ENCODE measurements at regions not wholly inside any gene's neighbourhood (a gene's known extent, or its start where the extent isn't known, plus 50 kb on each side); places are given as distances from the start of the nearest gene placed in this dataset.

DNA sequence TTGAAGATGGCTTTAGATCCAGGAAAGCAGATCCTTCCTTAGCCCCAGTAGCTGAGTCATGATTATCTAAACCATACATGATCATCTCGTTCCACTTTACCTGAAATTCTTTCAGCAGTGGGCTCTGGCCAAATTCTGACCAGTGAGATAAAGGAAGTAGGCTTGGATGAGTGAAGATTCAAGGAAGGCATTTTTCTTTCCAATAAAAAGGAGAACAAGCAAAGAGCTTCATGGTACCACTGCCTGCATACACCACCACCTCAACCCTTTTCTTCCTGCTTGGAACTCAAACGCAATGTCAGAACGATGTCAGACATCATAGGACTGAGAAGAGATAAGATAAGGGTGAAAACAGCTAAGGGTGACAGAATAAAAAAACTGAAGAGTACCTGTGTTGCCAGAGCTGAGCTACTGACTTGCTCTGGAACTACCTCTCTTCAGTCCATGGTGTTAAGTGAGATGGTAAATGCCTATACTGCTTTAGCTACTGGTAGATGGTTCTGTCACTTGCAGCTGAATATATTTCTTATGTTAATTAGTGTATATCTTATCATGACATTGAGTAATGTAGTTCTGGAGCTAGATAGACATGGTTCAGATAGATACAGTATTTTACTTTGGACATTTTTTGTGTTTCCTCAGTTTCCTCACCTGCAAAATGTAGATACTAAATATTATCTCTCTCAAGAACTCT lies 58.7 kb upstream of the ACVR1 start:
- no peak for DNase-seq (ENCODE audit: low read depth)

DNA sequence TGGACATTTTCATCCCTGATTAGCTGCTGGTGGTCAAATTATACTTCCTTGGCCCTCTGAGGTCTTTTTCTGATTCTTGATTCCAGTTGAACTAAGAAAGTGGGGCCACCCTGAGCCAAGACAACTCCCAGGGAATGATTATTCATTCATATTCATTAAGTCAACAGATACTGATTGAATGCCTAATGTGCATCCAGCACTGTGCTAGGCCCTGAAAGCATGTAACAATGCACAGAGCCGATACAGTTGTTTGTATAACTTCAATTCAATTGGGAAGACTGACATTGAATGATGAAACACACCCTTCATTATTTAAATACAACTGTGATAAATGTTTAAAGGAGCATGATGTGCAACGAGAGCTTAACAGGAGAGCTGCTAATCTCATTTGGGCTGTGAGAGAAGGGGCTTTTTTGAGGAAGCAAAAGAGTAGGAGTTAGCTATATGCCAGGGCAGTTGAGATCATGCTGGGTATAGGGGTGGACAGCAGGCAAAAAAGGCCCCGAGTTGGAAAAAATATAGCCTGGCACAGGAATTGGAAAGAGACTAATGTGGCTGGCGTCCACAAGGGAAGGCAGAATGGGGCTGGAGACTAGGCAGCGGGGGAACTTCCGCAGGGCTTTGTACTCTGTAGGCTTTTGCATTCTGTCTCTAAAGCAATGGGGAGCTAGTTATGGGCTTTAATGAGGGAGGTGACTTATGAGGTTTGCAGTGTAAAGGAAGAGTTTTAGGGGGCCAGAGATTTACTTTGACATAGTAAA lies 57.2 kb upstream of the ACVR1 start:
- no peak for DNase-seq (ENCODE audit: low read depth)

DNA sequence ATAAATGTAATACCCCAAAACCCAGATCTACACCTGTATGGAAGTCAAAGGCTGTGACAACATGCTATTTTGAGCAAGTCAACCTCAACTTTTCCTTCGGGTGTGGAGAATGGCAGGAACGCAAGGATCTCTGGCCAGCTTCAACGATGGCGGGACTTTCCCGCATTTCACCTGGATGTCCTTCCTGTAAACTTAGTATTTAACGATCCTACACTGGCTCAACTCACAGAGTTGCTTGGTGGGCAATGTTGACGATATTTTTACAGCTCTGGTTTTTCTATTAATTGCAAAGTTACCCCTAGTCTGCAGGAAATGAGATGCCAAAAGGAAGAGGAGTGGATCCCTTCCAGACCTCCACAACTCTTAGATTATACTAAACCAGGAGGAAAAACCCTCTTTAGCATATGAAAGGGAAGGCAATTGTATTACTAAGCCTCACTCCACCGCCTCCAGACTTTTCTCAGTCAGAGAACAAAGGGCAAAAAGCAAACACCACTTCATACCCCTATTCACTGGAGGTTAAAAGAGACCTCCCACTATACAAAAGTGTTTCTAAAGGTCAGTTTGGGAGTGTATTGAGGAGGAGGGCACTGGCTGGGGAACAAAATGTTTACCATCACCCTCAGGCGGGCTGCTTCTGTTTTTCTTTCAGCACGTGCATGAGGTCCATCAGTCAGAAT lies 56.5 kb upstream of the ACVR1 start:
- no peak for DNase-seq (ENCODE audit: low read depth)

DNA sequence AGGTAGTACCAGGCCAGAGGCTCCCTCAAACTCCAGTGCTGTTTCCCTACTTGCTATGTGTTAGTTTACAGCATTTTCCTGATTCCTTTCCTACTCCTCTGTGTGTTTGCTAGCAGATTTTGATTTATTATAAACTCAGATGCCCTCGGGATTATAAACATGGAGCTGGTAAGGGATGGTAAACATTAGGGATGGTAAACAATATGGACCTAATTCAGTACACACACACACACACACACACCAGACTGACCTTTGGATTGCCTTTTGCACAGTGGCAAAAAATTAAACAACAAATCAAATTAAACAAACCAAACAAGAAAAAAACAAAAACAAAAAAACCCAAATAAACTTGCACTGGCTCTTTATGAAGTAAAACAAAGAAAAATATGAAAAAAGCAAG lies 55.4 kb upstream of the ACVR1 start:
- no peak for DNase-seq (ENCODE audit: low read depth)

DNA sequence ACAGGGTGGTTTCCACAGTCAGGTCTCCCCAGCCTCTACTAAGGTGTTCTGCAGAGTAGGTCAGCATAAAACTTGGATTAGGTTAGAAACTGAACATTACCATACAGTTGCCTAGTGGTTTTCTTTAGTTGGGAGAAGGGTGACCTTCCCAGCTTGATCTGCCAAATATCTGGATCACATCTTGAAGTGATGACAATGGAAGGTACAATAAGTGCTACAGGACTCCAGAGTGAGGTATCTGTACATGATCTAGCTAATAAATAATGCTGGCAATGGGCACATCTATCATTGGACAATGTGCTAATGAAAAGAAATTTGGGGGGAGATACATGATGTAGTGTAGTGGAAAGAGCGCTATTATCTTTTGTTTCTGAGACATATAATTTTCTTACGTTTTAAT lies 54.6 kb upstream of the ACVR1 start:
- no peak for DNase-seq (ENCODE audit: low read depth)

DNA sequence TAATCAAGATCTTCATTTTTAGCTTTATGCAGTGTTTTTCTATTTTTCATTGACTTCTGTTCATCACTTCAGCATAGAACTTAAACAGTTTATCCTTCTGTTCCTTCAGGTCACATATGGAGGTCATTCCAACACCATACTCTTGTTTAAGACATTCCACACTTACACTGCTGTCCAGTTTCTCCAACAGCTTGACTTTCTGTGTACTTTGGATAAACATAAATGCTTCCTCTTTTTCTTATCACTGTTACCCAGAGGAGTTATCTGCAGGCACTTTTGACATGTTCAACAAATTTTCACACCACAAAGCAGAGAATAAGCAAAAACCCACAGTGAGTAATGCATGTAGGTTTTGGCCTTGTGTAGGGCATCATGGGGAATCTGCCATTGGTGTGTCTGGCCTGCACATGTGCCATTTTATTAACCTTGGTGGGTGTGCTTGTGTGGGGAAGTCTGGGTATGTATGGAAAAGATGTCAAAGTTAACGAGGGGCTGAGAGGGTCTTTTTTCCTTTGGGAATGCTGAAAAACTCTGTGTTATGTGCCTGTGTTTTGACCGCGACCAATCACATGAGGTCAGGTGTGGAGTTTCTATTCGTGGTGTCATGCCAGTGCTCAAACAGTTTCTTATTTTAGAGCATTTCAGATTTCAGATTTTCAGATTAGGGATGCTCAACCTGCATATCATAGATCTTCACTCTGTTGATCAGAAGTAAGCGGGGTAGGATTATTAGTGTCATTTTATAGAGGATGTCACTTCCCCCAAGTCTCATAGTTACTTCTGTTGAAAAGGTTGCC lies 53.9 kb upstream of the ACVR1 start:
- no peak for DNase-seq (ENCODE audit: low read depth)

DNA sequence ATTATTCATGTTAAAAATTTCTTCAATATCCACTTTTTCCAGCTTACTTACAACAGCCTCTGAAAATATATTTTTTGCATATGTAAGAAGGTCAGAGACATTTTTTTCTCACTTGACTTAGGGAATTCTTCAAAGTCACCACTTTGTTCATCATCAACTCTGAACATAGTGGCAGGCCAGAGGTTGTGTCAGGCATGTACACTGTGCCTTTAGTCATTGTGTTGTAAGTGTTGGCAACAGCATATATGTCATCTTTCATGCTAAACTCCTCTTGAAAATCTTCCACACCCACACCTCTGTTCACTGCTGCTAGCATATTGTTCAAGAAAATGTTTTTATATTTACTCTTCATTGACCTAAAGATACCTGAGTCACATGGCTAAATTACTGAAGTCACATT lies 52.2 kb upstream of the ACVR1 start:
- DNase-seq (ENCODE audit: low read depth) = no peak

DNA sequence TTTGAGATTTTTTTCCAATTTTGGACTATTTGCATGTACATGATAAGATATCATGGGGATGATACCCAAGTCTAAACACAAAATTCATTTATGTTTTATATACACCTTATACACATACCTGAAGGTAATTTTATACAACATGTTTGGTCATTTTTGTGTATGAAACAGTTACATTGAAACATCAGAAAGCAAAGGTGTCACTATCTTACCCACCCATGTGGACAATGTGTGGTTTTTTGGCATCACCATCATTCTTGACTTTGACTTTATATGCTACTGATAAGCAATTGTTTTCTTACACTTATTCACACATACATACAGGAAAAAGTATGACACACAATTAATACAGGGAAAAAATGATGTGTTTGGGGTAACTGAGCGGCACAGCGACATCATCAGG lies 51.0 kb upstream of the ACVR1 start:
- DNase-seq (ENCODE audit: low read depth) = no peak

All from M059J (cell line).